ENCODE measurements at regions not wholly inside any gene's neighbourhood (a gene's known extent, or its start where the extent isn't known, plus 50 kb on each side); places are given as distances from the start of the nearest gene placed in this dataset.
A peak's percentile ranks its signal among the peaks of the same experiment; 100 is the strongest.

DNA sequence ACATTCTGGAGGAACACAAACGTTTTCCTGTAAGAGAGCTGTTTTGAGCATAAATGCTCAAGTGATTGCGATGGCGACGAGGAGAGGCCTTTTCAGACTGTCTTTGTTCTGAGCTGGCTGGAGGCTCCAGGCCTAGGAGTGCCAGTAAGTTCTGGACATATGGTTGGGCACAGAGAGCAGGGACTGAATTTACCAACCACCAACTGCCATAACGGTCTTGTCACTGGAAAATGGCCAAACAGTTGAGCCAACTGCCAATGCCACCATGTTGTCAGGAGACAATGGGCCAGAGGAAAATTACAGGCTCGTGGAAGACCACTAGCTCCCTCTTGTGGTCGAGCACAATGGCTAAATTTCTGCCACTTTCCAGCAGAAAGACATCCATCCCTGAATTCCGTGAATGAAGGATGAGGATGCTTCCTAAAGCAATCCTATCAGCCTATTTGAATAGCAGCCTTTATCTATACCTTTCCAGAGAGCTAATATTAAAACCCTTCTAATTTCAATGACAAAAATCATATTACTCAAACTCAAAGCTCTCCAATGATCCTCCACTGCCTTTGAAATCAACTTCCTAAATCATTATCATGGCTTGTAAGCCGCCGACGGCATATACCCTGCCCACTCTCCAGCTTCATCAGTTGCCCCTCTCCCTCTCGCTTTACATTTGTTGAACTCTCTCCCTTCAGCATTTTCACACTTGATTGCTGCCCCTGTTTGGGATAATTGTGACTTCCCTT, 66.9 kb upstream of the GLIS3 start:
- no peak for TF ChIP-seq POLR2AphosphoS5 (IDR thresholded peaks at IDR 0.05)
- TF ChIP-seq POLR2A (IDR thresholded peaks at IDR 0.05), result no peak
- TF ChIP-seq, protein P1, sequence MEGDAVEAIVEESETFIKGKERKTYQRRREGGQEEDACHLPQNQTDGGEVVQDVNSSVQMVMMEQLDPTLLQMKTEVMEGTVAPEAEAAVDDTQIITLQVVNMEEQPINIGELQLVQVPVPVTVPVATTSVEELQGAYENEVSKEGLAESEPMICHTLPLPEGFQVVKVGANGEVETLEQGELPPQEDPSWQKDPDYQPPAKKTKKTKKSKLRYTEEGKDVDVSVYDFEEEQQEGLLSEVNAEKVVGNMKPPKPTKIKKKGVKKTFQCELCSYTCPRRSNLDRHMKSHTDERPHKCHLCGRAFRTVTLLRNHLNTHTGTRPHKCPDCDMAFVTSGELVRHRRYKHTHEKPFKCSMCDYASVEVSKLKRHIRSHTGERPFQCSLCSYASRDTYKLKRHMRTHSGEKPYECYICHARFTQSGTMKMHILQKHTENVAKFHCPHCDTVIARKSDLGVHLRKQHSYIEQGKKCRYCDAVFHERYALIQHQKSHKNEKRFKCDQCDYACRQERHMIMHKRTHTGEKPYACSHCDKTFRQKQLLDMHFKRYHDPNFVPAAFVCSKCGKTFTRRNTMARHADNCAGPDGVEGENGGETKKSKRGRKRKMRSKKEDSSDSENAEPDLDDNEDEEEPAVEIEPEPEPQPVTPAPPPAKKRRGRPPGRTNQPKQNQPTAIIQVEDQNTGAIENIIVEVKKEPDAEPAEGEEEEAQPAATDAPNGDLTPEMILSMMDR (IDR thresholded peaks at IDR 0.05), result peak; percentile 33 to 74 (median 50)
- no peak for TF ChIP-seq EP300 (IDR thresholded peaks at IDR 0.05)
- no peaks in the 10 kb centered on the region for H3K27me3 ChIP-seq
- WGBS, 2 donors, result 66 to 69% methylated on average over 12 of the region's 12 CpGs
- no peak overlapping the region for H3K4me3 ChIP-seq
- DNase-seq (peak in 1 of 2 donors; percentile 25), ATAC-seq (ENCODE audit: low FRiP score in 2 of 2) (peak in 1 of 2 donors; percentile 53)
- H3K4me1 ChIP-seq, result peaks cover 0 to 4% (median 0%) of the 10 kb centered on the region in 4 donors
- no peaks in the 10 kb centered on the region for H3K9me3 ChIP-seq
- no peaks in the 10 kb centered on the region for H3K36me3 ChIP-seq
- no peak overlapping the region for H3K27ac ChIP-seq

DNA sequence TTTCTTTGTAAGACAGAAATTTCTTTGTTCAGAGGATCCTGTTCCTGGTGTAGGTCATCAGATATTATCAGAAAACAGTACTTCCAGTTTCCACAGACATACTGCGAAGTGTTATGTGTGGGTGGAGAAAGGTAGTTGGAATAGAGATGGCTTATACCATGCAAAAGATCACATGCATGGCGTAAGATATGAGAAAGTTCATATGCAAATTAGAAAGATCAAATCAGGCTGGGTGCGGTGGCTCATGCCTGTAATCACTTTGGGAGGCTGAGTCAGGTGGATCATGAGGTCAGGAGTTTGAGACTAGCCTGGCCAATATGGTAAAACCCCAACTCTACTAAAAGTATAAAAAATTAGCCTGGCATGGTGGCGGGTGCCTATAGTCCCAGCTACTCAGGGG, 65.2 kb upstream of the GLIS3 start:
- ATAC-seq (ENCODE audit: low FRiP score in 2 of 2), result no peak

DNA sequence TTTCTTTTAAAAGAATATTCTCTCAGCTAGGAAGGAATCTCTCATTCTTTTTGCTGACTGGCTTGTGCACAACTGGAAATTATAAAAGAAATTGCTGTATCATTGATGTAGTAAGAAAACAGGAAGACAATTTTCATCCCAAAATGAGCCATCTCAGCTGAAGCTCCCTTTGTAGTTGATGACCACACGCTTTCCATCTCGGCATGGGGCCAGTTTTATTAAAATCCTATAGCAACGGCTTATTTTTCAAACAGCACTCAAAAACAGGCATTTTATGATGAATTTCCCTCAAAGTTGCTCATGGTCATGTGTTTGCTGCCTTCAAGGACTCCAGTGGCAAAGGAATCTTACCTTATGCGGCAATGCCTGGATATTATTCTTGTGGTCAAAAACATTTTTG, 62.4 kb upstream of the GLIS3 start:
- DNase-seq (no peak), ATAC-seq (ENCODE audit: low FRiP score in 2 of 2) (no peak)
- no peak for TF ChIP-seq POLR2A (IDR thresholded peaks at IDR 0.05)

More for the DNA sequence above, 65.2 kb upstream of the GLIS3 start:
- Histone ChIP-seq H3K4me1 (peaks cover 0 to 4% (median 0%) of the 10 kb centered on the region in 4 donors), H3K27me3 (no peaks in the 10 kb centered on the region), H3K27ac (no peak overlapping the region), H3K4me3 (no peak overlapping the region), H3K9me3 (no peaks in the 10 kb centered on the region), H3K36me3 (no peaks in the 10 kb centered on the region)
- DNase-seq, result no peak
- 85 to 89% methylated on average over 4 of the region's 4 CpGs for WGBS, 2 donors
- TF ChIP-seq POLR2A (IDR thresholded peaks at IDR 0.05), result no peak
- TF ChIP-seq, protein P1 (IDR thresholded peaks at IDR 0.05), result no peak
- no peak for TF ChIP-seq POLR2AphosphoS5 (IDR thresholded peaks at IDR 0.05)
- TF ChIP-seq EP300 (IDR thresholded peaks at IDR 0.05), result no peak

DNA sequence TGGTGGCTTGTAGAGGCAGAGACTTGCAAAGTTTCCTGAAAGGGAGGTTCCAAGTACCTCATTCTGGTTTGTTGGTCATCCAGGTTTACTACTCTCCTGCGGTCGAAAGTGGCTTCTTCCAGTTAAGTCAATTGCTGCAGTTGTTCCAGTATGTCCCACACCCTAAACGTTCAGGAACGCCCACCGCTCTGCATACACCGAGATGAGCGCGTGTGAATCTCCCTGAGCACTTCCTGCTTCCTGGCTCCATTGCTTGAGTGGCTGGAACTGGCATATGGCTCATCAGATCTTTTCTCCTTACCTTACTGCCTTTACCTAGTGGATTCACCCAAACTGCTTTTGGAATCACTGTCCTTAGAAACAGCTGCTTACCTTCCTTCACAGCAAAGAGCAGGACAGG, 59.1 kb upstream of the GLIS3 start:
- no peak for DNase-seq
- ATAC-seq (ENCODE audit: low FRiP score in 2 of 2), result no peak
- no peak overlapping the region for H3K27ac ChIP-seq
- 92 to 94% methylated on average over 4 to 8 of the region's 8 CpGs for WGBS, 2 donors
- H3K4me1 ChIP-seq, result peaks cover 0 to 4% (median 0%) of the 10 kb centered on the region in 4 donors
- no peak overlapping the region for H3K4me3 ChIP-seq
- H3K36me3 ChIP-seq, result no peaks in the 10 kb centered on the region
- no peaks in the 10 kb centered on the region for H3K9me3 ChIP-seq
- no peaks in the 10 kb centered on the region for H3K27me3 ChIP-seq
- TF ChIP-seq POLR2A (IDR thresholded peaks at IDR 0.05), result no peak
- TF ChIP-seq, protein P1 (IDR thresholded peaks at IDR 0.05), result no peak
- TF ChIP-seq EP300 (IDR thresholded peaks at IDR 0.05), result no peak
- no peak for TF ChIP-seq POLR2AphosphoS5 (IDR thresholded peaks at IDR 0.05)

More for the DNA sequence above, 62.4 kb upstream of the GLIS3 start:
- H3K27ac ChIP-seq, result no peak overlapping the region
- H3K36me3 ChIP-seq, result no peaks in the 10 kb centered on the region
- H3K9me3 ChIP-seq, result no peaks in the 10 kb centered on the region
- peaks cover 0 to 4% (median 0%) of the 10 kb centered on the region in 4 donors for H3K4me1 ChIP-seq
- WGBS, 2 donors, result 76 to 88% methylated on average over 4 of the region's 4 CpGs
- H3K27me3 ChIP-seq, result no peaks in the 10 kb centered on the region
- no peak overlapping the region for H3K4me3 ChIP-seq

DNA sequence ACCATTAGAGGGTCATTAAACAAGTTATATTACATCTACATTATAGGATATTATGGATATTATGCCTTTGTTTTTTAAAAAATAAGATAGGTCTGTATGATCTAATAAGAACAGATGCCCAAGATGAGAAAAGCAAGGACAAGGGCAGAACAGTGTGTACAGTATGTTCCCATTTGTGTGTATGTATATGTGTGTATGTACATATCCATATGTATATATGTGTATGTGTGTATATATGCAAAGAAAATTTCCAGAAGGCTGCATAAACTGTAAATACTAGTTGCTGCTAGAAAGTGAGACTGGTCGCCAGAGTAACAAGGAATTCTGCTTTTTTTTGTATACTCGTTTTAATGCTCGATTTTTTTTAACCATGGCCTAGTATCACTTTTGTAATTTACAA, 58.1 kb upstream of the GLIS3 start:
- H3K36me3 ChIP-seq, result no peaks in the 10 kb centered on the region
- no peaks in the 10 kb centered on the region for H3K9me3 ChIP-seq
- TF ChIP-seq EP300 (IDR thresholded peaks at IDR 0.05), result no peak
- TF ChIP-seq POLR2AphosphoS5 (IDR thresholded peaks at IDR 0.05), result no peak
- TF ChIP-seq POLR2A (IDR thresholded peaks at IDR 0.05), result no peak
- TF ChIP-seq, protein P1 (IDR thresholded peaks at IDR 0.05), result no peak
- no peaks in the 10 kb centered on the region for H3K27me3 ChIP-seq
- no peak overlapping the region for H3K4me3 ChIP-seq
- no peaks in the 10 kb centered on the region for H3K4me1 ChIP-seq
- no peak for DNase-seq
- 90% methylated on average over 3 of the region's 3 CpGs for WGBS, 2 donors
- no peak for ATAC-seq (ENCODE audit: low FRiP score in 2 of 2)
- H3K27ac ChIP-seq, result no peak overlapping the region
